ENCODE measurements at regions not wholly inside any gene's neighbourhood (a gene's known extent, or its start where the extent isn't known, plus 50 kb on each side); places are given as distances from the start of the nearest gene placed in this dataset.

- Histone ChIP-seq H3K27me3 (peaks cover 23% of the 10 kb centered on the region), H3K4me3 (no peak overlapping the region), H3K27ac (no peak overlapping the region), H3K4me1 (no peaks in the 10 kb centered on the region), H3K9me3 (no peaks in the 10 kb centered on the region), H3K36me3 (no peaks in the 10 kb centered on the region)
- ATAC-seq: no peak
- 26 to 65% methylated on average over 2 to 3 of the region's 3 CpGs for WGBS, 2 donors (ENCODE audit: low coverage in 1 of 2)
- TF ChIP-seq EP300 (IDR thresholded peaks at IDR 0.05) (no peak), POLR2AphosphoS5 (IDR thresholded peaks at IDR 0.05) (no peak), CTCF (IDR thresholded peaks at IDR 0.05) (no peak), POLR2A (IDR thresholded peaks at IDR 0.05) (no peak)
Observed at GRCh38 chr2:45268631-45269030, 259.4 kb upstream of the SIX2 start.

GRCh38 chr2:45267062-45267792, 258.0 kb upstream of the SIX2 start:
- TF ChIP-seq EP300 (IDR thresholded peaks at IDR 0.05): no peak
- TF ChIP-seq POLR2AphosphoS5 (IDR thresholded peaks at IDR 0.05): no peak
- no peak for TF ChIP-seq POLR2A (IDR thresholded peaks at IDR 0.05)
- no peak for TF ChIP-seq CTCF (IDR thresholded peaks at IDR 0.05)
- Histone ChIP-seq H3K9me3 (no peaks in the 10 kb centered on the region), H3K4me1 (no peaks in the 10 kb centered on the region), H3K4me3 (no peak overlapping the region), H3K27ac (no peak overlapping the region), H3K27me3 (peaks cover 27% of the 10 kb centered on the region), H3K36me3 (no peaks in the 10 kb centered on the region)
- ATAC-seq: no peak
- 70 to 88% methylated on average over 3 to 5 of the region's 10 CpGs for WGBS, 2 donors (ENCODE audit: low coverage in 1 of 2)

- no peak for ATAC-seq
- Histone ChIP-seq H3K36me3 (no peaks in the 10 kb centered on the region), H3K27me3 (peaks cover 27% of the 10 kb centered on the region), H3K27ac (no peak overlapping the region), H3K4me1 (peaks cover 0 to under 1% (median 0%) of the 10 kb centered on the region in 3 donors), H3K4me3 (no peak overlapping the region), H3K9me3 (no peaks in the 10 kb centered on the region)
- no peak for TF ChIP-seq POLR2AphosphoS5 (IDR thresholded peaks at IDR 0.05)
- TF ChIP-seq EP300 (IDR thresholded peaks at IDR 0.05): no peak
- no peak for TF ChIP-seq POLR2A (IDR thresholded peaks at IDR 0.05)
- no peak for TF ChIP-seq CTCF (IDR thresholded peaks at IDR 0.05)
- WGBS, 2 donors (ENCODE audit: low coverage in 1 of 2): 70 to 89% methylated on average over 4 of the region's 4 CpGs
Observed at GRCh38 chr2:45265336-45265735, 256.1 kb upstream of the SIX2 start.

- TF ChIP-seq POLR2A (IDR thresholded peaks at IDR 0.05) (no peak), POLR2AphosphoS5 (IDR thresholded peaks at IDR 0.05) (no peak), EP300 (IDR thresholded peaks at IDR 0.05) (no peak)
- no peaks in the 10 kb centered on the region for H3K9me3 ChIP-seq
- H3K4me3 ChIP-seq: no peak overlapping the region
- ATAC-seq: no peak
- 87 to 88% methylated on average over 7 to 9 of the region's 11 CpGs for WGBS, 2 donors (ENCODE audit: low coverage in 1 of 2)
- peaks cover 0 to 8% (median 0%) of the 10 kb centered on the region in 3 donors for H3K4me1 ChIP-seq
- no peaks in the 10 kb centered on the region for H3K36me3 ChIP-seq
- H3K27ac ChIP-seq: no peak overlapping the region
- peaks cover 25% of the 10 kb centered on the region for H3K27me3 ChIP-seq
Observed at GRCh38 chr2:45264227-45265225, 255.3 kb upstream of the SIX2 start.

- Histone ChIP-seq H3K4me3 (no peak overlapping the region), H3K36me3 (no peaks in the 10 kb centered on the region), H3K27me3 (peaks cover 11% of the 10 kb centered on the region), H3K4me1 (peaks cover 0 to 19% (median 0%) of the 10 kb centered on the region in 3 donors), H3K27ac (no peak overlapping the region), H3K9me3 (no peaks in the 10 kb centered on the region)
- no peak for ATAC-seq
- no peak for TF ChIP-seq CTCF (IDR thresholded peaks at IDR 0.05)
- no peak for TF ChIP-seq EP300 (IDR thresholded peaks at IDR 0.05)
- no peak for TF ChIP-seq POLR2AphosphoS5 (IDR thresholded peaks at IDR 0.05)
- TF ChIP-seq POLR2A (IDR thresholded peaks at IDR 0.05): no peak
- WGBS, 2 donors (ENCODE audit: low coverage in 1 of 2): 73 to 100% methylated on average over 2 to 4 of the region's 6 CpGs
Observed at GRCh38 chr2:45263147-45263546, 253.9 kb upstream of the SIX2 start.
